ENCODE measurements at regions not wholly inside any gene's neighbourhood (a gene's known extent, or its start where the extent isn't known, plus 50 kb on each side); places are given as distances from the start of the nearest gene placed in this dataset.

- TF ChIP-seq CTCF (IDR thresholded peaks at IDR 0.05) (no peak), ZFX (IDR thresholded peaks at IDR 0.05; ENCODE audit: borderline replicate concordance) (no peak)
Observed at GRCh38 chr12:18837505-18837904, 99.6 kb downstream of the CAPZA3 start.
